Activated CD8-positive, alpha-beta T cell treated with anti-CD3 and anti-CD28 coated beads, Interleukin-2, amount 10 ng/mL, durations not matched to agents 7 days and 5 days (primary cell): ENCODE measurements at regions not wholly inside any gene's neighbourhood (a gene's known extent, or its start where the extent isn't known, plus 50 kb on each side); places are given as distances from the start of the nearest gene placed in this dataset.

Source experiments
- ATAC-seq: fragments of 150-1000 bp; cut with Tn5 transposase; one replicate; pipeline ENCODE4 v1.10.0; 2021; ENCODE audit warnings: moderate library complexity
- CTCF ChIA-PET: fragments of 350-600 bp; sonication (Branson Sonifier 250); formaldehyde crosslinking; loops from one replicate; lab custom pipeline; 2021; ENCODE audit warnings: antibody characterized with exemption; lab: Charles Lee
- POLR2A ChIA-PET: fragments of 350-600 bp; sonication (Branson Sonifier 250); formaldehyde crosslinking; loops from one replicate; lab custom pipeline; 2021; ENCODE audit warnings: antibody characterized with exemption; lab: Charles Lee
- DNase-seq: peaks from one replicate; pipeline ENCODE4 v3.0.0-alpha.2; 2020
- H3K27ac Mint-ChIP-seq: one replicate; pipeline ENCODE4 v1.8.0; 2021; ENCODE audit warnings: mild to moderate bottlenecking, mixed read lengths
- H3K27me3 Mint-ChIP-seq: one replicate; pipeline ENCODE4 v1.8.0; 2021; ENCODE audit warnings: low read depth, mixed read lengths
- H3K36me3 Mint-ChIP-seq: one replicate; pipeline ENCODE4 v1.8.0; 2021; ENCODE audit warnings: low read depth, mixed read lengths
- H3K4me1 Mint-ChIP-seq: one replicate; pipeline ENCODE4 v1.8.0; 2021; ENCODE audit warnings: low read depth, mixed read lengths
- H3K4me3 Mint-ChIP-seq: one replicate; pipeline ENCODE4 v1.8.0; 2021; ENCODE audit warnings: mild to moderate bottlenecking, mixed read lengths
- H3K9me3 Mint-ChIP-seq: one replicate; pipeline ENCODE4 v1.8.0; 2022; ENCODE audit warnings: mixed read lengths; ENCODE audit not compliant: insufficient read depth

GRCh38 chr12:67747869-67748742 lies 99.6 kb downstream of the DYRK2 start:
- no peak overlapping the region for H3K4me3 Mint-ChIP-seq
- H3K27me3 Mint-ChIP-seq = peaks cover 3% of the 10 kb centered on the region
- POLR2A ChIA-PET = no interaction called here
- DNase-seq (no peak), ATAC-seq (no peak)
- no peak overlapping the region for H3K27ac Mint-ChIP-seq
- no peaks in the 10 kb centered on the region for H3K9me3 Mint-ChIP-seq
- CTCF ChIA-PET = no interaction called here
- H3K36me3 Mint-ChIP-seq = no peaks in the 10 kb centered on the region
- no peaks in the 10 kb centered on the region for H3K4me1 Mint-ChIP-seq

DNA sequence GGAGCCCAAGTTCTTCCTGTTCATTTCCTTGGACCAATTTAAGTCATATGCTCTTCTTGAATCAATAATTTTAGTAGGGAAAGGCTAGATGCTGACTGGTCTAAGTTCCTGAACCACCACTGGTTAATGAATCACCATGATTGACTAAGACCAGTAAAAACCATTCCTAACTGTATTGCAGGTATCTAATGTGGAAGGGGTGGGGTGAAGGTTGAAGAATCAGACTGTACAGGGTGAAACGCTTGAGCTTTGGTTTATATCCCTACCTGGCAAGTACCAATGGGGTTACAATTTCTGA lies 100.1 kb downstream of the DYRK2 start:
- no peak for ATAC-seq
- Mint-ChIP-seq H3K4me3 (no peak overlapping the region), H3K36me3 (no peaks in the 10 kb centered on the region), H3K27ac (no peak overlapping the region), H3K27me3 (peaks cover 3% of the 10 kb centered on the region), H3K9me3 (no peaks in the 10 kb centered on the region), H3K4me1 (no peaks in the 10 kb centered on the region)
- no peak for DNase-seq
- CTCF ChIA-PET = no interaction called here
- POLR2A ChIA-PET = no interaction called here

DNA sequence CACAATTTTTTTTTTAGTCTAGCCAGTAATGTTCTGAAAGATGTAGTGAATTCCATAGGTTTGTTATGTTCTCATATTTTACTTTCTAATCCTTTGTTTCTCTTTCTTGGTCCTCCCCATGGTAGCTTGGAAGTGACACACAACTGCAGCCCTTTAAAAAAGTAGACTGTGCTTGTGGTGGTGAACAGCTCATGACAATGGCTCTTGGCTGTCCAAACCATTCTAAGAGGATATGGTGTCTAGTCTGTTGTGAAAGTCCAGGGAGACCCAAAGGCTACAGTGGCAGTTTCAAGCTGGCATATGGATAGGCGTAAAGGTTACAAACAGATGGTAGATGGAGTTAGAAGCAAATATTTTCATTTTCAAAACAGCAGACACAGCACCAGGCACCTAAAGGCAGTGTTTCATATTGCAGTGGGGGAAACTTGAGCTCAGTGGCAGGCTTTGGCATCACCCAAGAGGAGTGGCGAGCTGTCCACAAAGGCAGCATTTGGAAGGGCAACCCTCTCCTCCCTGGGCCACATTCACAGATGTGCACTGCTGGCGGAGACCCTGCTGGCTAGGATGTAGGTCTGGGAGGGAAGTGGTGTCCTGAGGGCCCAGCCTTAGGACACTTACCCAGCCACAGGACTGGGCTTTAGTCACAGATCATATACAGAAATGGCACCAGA lies 102.1 kb downstream of the DYRK2 start:
- H3K36me3 Mint-ChIP-seq = no peaks in the 10 kb centered on the region
- DNase-seq = no peak

DNA sequence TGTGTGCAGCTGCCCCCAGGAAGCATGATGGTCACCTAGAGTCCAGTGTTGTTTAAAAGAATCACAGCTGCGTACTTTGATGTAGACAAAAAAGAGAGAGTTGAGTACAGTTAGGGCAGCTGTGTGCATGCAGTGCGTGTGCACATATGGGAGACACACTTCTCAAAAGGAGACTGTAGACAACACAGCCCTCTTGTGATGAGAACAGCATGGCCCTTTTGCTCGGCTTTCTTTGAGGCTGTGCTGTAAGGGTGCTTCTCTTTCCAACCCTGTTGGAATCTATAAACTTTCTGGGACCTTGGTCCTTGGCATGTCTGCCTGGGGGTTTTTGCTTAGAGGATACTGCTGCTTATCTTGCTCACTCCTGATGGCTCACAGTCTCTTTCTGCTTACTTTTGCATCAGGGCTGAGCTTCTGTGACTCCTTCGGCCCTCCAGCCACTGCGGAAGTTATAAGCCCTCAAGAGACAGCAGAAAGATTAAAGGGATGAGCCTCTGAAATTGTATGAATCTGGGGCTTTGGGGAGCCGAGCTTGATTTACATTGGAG lies 102.9 kb downstream of the DYRK2 start:
- H3K27ac Mint-ChIP-seq = no peak overlapping the region
- CTCF ChIA-PET = interaction anchor here (1.0 kb wide), 1 partner anchor 18 kb away, joined by 3 read pairs; no protein-coding TSS in a partner anchor

More for the DNA sequence above, 102.1 kb downstream of the DYRK2 start:
- no peak overlapping the region for H3K4me3 Mint-ChIP-seq
- H3K4me1 Mint-ChIP-seq = peaks cover 2% of the 10 kb centered on the region
- ChIA-PET POLR2A (no interaction called here), CTCF (no interaction called here)
- H3K27me3 Mint-ChIP-seq = peaks cover 3% of the 10 kb centered on the region
- no peaks in the 10 kb centered on the region for H3K9me3 Mint-ChIP-seq
- no peak for ATAC-seq
- H3K27ac Mint-ChIP-seq = no peak overlapping the region

DNA sequence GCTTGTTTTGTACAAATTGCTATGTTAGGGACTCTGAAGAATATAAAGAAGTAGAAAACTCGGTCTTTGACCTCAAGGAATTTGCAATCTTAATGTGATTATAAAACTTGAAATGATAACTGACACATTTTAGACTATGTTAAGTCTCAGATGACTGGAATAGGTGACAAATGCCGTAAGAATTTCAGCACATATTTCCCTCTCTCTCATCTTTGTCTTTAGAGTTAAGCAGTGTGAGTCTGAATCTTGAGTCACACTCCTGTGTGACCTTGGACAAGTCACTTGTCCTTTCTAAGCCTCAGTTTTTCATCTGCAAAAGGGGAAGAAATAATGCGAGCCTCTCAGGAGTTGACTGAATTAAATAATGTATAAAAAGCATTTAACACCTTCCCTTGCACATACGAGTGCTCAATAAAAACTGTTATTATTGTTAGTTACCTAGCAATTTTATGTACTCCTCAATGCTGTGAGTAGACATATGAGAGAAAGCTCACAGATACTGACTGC lies 103.7 kb downstream of the DYRK2 start:
- no peaks in the 10 kb centered on the region for H3K36me3 Mint-ChIP-seq
- ATAC-seq (no peak), DNase-seq (no peak)
- peaks cover 2% of the 10 kb centered on the region for H3K4me1 Mint-ChIP-seq
- no peak overlapping the region for H3K4me3 Mint-ChIP-seq
- POLR2A ChIA-PET = no interaction called here
- H3K27me3 Mint-ChIP-seq = no peaks in the 10 kb centered on the region
- no peak overlapping the region for H3K27ac Mint-ChIP-seq
- CTCF ChIA-PET = interaction anchor here (1.0 kb wide), 1 partner anchor 18 kb away, joined by 3 read pairs; no protein-coding TSS in a partner anchor
- H3K9me3 Mint-ChIP-seq = no peaks in the 10 kb centered on the region

More for the DNA sequence above, 102.9 kb downstream of the DYRK2 start:
- H3K4me1 Mint-ChIP-seq = peaks cover 2% of the 10 kb centered on the region
- POLR2A ChIA-PET = no interaction called here
- H3K36me3 Mint-ChIP-seq = no peaks in the 10 kb centered on the region
- H3K9me3 Mint-ChIP-seq = no peaks in the 10 kb centered on the region
- DNase-seq (no peak), ATAC-seq (no peak)
- H3K4me3 Mint-ChIP-seq = no peak overlapping the region
- no peaks in the 10 kb centered on the region for H3K27me3 Mint-ChIP-seq

DNA sequence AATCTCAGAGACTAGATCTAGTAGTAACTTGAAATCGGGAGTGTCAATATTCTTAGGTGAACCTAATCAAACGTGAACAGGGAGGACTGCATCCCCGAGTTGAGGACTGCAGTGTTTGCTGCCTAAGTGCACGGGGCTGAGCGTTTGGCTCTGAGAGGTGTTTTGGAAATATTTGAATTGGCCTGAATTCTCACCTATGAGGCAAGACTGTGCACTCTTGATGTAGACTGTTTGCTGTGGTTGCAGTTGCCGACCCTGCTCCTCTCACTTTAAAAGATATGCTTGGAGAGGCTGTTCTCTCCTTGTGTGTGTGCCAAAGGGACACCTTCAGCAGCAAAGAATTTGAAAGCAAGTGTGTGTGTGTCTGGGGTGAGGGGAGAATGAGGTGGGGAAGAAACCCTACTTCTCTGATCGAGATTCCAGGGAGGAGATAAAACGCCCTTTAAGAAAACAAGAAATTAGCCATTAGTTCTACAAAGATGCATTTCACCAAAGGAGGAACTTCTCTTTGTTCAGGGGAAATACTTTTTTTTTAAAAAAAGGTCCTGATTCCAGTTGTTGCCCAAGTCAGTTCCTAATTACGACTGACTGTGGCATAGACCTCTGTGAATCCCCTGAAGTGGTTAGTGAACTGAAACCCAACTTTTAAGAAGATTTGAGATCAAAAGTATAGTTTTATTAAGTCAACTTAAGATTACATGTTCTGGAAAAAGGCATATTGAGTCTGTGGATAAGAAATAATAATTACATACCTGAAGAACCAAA lies 106.6 kb downstream of the DYRK2 start:
- Mint-ChIP-seq H3K36me3 (no peaks in the 10 kb centered on the region), H3K4me1 (peaks cover 2% of the 10 kb centered on the region), H3K27ac (no peak overlapping the region), H3K9me3 (no peaks in the 10 kb centered on the region), H3K4me3 (no peak overlapping the region), H3K27me3 (no peaks in the 10 kb centered on the region)
- ChIA-PET CTCF (no interaction called here), POLR2A (no interaction called here)
- no peak for DNase-seq
- ATAC-seq = no peak

GRCh38 chr12:67757651-67758050 lies 109.1 kb downstream of the DYRK2 start:
- H3K4me3 Mint-ChIP-seq = no peak overlapping the region
- peaks cover 2% of the 10 kb centered on the region for H3K4me1 Mint-ChIP-seq
- H3K36me3 Mint-ChIP-seq = no peaks in the 10 kb centered on the region
- no peak overlapping the region for H3K27ac Mint-ChIP-seq
- no peaks in the 10 kb centered on the region for H3K9me3 Mint-ChIP-seq
- ATAC-seq (no peak), DNase-seq (no peak)
- H3K27me3 Mint-ChIP-seq = no peaks in the 10 kb centered on the region
- POLR2A ChIA-PET = no interaction called here
- CTCF ChIA-PET = no interaction called here

- no peaks in the 10 kb centered on the region for H3K27me3 Mint-ChIP-seq
- ChIA-PET CTCF (no interaction called here), POLR2A (no interaction called here)
- DNase-seq (no peak), ATAC-seq (no peak)
- no peak overlapping the region for H3K4me3 Mint-ChIP-seq
- no peaks in the 10 kb centered on the region for H3K36me3 Mint-ChIP-seq
- peaks cover 2% of the 10 kb centered on the region for H3K4me1 Mint-ChIP-seq
- no peaks in the 10 kb centered on the region for H3K9me3 Mint-ChIP-seq
- H3K27ac Mint-ChIP-seq = no peak overlapping the region
Measured at GRCh38 chr12:67758119-67758518, 109.6 kb downstream of the DYRK2 start.

GRCh38 chr12:67758521-67758920 lies 110.0 kb downstream of the DYRK2 start:
- Mint-ChIP-seq H3K27ac (no peak overlapping the region), H3K4me1 (peaks cover 2% of the 10 kb centered on the region), H3K9me3 (no peaks in the 10 kb centered on the region), H3K36me3 (no peaks in the 10 kb centered on the region), H3K27me3 (no peaks in the 10 kb centered on the region), H3K4me3 (no peak overlapping the region)
- POLR2A ChIA-PET = no interaction called here
- no peak for DNase-seq
- no peak for ATAC-seq
- CTCF ChIA-PET = no interaction called here

DNA sequence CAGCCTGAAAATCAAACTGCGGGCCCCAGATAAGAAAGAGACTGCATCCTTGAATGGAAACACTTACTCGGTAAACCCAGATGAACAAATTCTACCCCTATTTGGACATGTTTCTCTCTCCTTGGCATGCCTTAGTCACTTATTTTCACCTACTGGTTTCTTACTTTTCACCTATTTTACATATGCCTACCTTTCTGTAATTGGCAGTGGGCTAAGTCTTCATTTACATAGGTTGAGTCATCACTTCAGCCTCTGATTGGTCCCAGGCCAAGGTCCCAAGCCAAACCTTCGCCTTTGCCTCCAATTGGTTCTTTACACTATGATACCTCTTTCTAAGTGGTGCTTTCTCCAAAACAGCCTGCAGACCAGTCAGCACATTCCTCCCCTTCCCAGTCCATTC lies 111.3 kb downstream of the DYRK2 start:
- DNase-seq = no peak
- peaks cover 2% of the 10 kb centered on the region for H3K4me1 Mint-ChIP-seq
- no peaks in the 10 kb centered on the region for H3K9me3 Mint-ChIP-seq
- no peaks in the 10 kb centered on the region for H3K27me3 Mint-ChIP-seq
- ATAC-seq = no peak
- CTCF ChIA-PET = no interaction called here
- POLR2A ChIA-PET = no interaction called here
- no peak overlapping the region for H3K4me3 Mint-ChIP-seq
- no peaks in the 10 kb centered on the region for H3K36me3 Mint-ChIP-seq
- H3K27ac Mint-ChIP-seq = no peak overlapping the region

DNA sequence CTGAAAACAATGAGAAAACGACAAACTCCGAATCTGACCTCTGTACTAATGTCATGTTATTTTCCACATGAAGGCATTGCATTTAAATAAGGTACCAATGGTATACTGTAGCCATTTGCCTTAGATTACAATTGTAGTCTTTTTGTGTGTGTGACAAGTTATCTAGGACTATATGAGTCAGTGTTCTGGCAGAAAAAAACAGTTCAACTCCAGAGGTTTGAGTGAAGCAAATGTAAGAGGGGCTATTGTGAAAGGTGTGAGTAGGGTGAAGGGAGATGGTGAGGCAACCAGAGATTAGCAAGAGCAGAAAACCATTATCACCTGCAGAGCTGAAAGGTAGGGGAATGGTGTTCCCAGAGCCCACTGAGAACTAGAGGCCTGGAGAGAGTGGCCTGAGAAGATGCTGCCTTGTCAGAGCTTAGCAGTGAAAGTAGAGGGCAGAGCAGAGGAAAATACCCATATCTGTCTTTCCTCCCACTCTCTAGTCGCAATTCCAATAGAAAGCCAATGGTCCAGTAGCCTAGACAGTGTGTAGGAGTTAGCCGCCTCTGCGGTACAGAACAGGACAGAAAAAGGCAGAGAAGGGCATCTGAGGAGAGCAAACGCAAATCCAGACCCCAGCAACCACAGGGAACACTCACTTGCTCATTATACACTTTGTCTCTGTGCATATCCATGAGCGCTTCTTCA lies 112.2 kb downstream of the DYRK2 start:
- Mint-ChIP-seq H3K4me1 (no peaks in the 10 kb centered on the region), H3K27me3 (no peaks in the 10 kb centered on the region), H3K27ac (no peak overlapping the region), H3K36me3 (no peaks in the 10 kb centered on the region), H3K9me3 (no peaks in the 10 kb centered on the region), H3K4me3 (no peak overlapping the region)
- ATAC-seq = no peak
- ChIA-PET POLR2A (no interaction called here), CTCF (no interaction called here)
- no peak for DNase-seq
